Liver (tissue), 8 donors: ENCODE measurements at regions not wholly inside any gene's neighbourhood (a gene's known extent, or its start where the extent isn't known, plus 50 kb on each side); places are given as distances from the start of the nearest gene placed in this dataset.

Experiments
- DNase-seq: peaks from one replicate; pipeline ENCODE4 v3.0.0-alpha.2; 2017; ENCODE audit warnings: low spot score
- H3K27ac ChIP-seq, 2 donors: one replicate each; pipeline ENCODE4 v1.7.0; 2013; ENCODE audit warnings: inconsistent platforms in 2 of 2, low read length in 2 of 2, control low read depth in 1 of 2, low read depth in 1 of 2, mild to moderate bottlenecking in 1 of 2
- H3K27me3 ChIP-seq, 4 donors: one replicate each; pipeline versions ENCODE4 v1.6.1 to v1.7.0; 2013; ENCODE audit warnings: low read length in 3 of 4, inconsistent platforms in 1 of 4, mild to moderate bottlenecking in 1 of 4, moderate library complexity in 1 of 4; ENCODE audit not compliant: control insufficient read depth in 4 of 4, insufficient read depth in 4 of 4
- H3K36me3 ChIP-seq, 4 donors: one replicate each; pipeline versions ENCODE4 v1.6.1 to v1.7.0; 2013; ENCODE audit warnings: low read length in 3 of 4, mild to moderate bottlenecking in 3 of 4, low read depth in 1 of 4, moderate library complexity in 1 of 4; ENCODE audit not compliant: control insufficient read depth in 4 of 4, insufficient read depth in 3 of 4
- H3K4me1 ChIP-seq, 4 donors: one replicate each; pipeline versions ENCODE4 v1.6.1 to v1.7.0; 2013; ENCODE audit warnings: low read length in 3 of 4, mild to moderate bottlenecking in 3 of 4, moderate library complexity in 1 of 4; ENCODE audit not compliant: control insufficient read depth in 4 of 4, insufficient read depth in 4 of 4
- H3K4me3 ChIP-seq, 3 donors: one replicate each; pipeline versions ENCODE4 v1.6.1 to v1.7.0; 2013; ENCODE audit warnings: low read length in 3 of 3, control low read depth in 1 of 3, low read depth in 1 of 3, mild to moderate bottlenecking in 1 of 3
- H3K9ac ChIP-seq, 2 donors: one replicate each; pipeline ENCODE4 v1.7.0; 2013; ENCODE audit warnings: low read length in 2 of 2, mild to moderate bottlenecking in 2 of 2, moderate library complexity in 2 of 2, control low read depth in 1 of 2, low read depth in 1 of 2
- H3K9me3 ChIP-seq, 4 donors: one replicate each; pipeline versions ENCODE4 v1.6.1 to v1.7.0; 2013; ENCODE audit warnings: low read length in 3 of 4; ENCODE audit not compliant: control insufficient read depth in 4 of 4
- CTCF ChIP-seq: fragments of 150-350 bp; IDR thresholded peaks from 2 replicates; pipeline ENCODE4 v1.5.1; 2017; ENCODE audit warnings: improper control_type of control experiment, low read depth, low read length; ENCODE audit not compliant: missing input control
- EGR1 ChIP-seq, 2 donors: IDR thresholded peaks; 2 replicates each; pipeline ENCODE4 v1.6.1; 2016 to 2018; ENCODE audit warnings: antibody characterized with exemption in 2 of 2, low read depth in 2 of 2
- FOXA1 ChIP-seq: IDR thresholded peaks from 2 replicates; pipeline ENCODE4 v1.6.1; 2016; ENCODE audit warnings: antibody characterized with exemption
- GABPA ChIP-seq, 2 donors: IDR thresholded peaks in 1 of 2; conservative IDR thresholded peaks in 1 of 2; 2 replicates each; pipeline ENCODE4 v1.6.1; 2016; ENCODE audit warnings: antibody characterized with exemption in 2 of 2, mild to moderate bottlenecking in 1 of 2, moderate library complexity in 1 of 2
- HNF4A ChIP-seq, 2 donors: conservative IDR thresholded peaks; 2 replicates each; pipeline ENCODE4 v1.6.1; 2016; ENCODE audit warnings: antibody characterized with exemption in 2 of 2, mild to moderate bottlenecking in 2 of 2
- HNF4G ChIP-seq: IDR thresholded peaks from 2 replicates; pipeline ENCODE4 v1.6.1; 2016; ENCODE audit warnings: antibody characterized with exemption
- NR2F2 ChIP-seq: IDR thresholded peaks from 2 replicates; pipeline ENCODE4 v1.6.1; 2016; ENCODE audit warnings: antibody characterized with exemption
- RAD21 ChIP-seq, 2 donors: IDR thresholded peaks; 2 replicates each; pipeline ENCODE4 v1.6.1; 2016; ENCODE audit warnings: antibody characterized with exemption in 2 of 2, mild to moderate bottlenecking in 2 of 2
- REST ChIP-seq: IDR thresholded peaks from 2 replicates; pipeline ENCODE4 v1.6.1; 2016; ENCODE audit warnings: antibody characterized with exemption, mild to moderate bottlenecking
- RXRA ChIP-seq, 2 donors: IDR thresholded peaks; 2 replicates each; pipeline ENCODE4 v1.6.1; 2017 to 2018; ENCODE audit warnings: antibody characterized with exemption in 2 of 2, mild to moderate bottlenecking in 1 of 2
- SP1 ChIP-seq: IDR thresholded peaks from 2 replicates; pipeline ENCODE4 v1.6.1; 2018; ENCODE audit warnings: antibody characterized with exemption, mild to moderate bottlenecking
- TAF1 ChIP-seq: conservative IDR thresholded peaks from 2 replicates; pipeline ENCODE4 v1.6.1; 2016; ENCODE audit warnings: antibody characterized with exemption, mild to moderate bottlenecking
- YY1 ChIP-seq: IDR thresholded peaks from 2 replicates; pipeline ENCODE4 v1.6.1; 2016; ENCODE audit warnings: antibody characterized with exemption, mild to moderate bottlenecking
- ZBTB33 ChIP-seq: IDR thresholded peaks from 2 replicates; pipeline ENCODE4 v1.6.1; 2016; ENCODE audit warnings: antibody characterized with exemption
- WGBS: extraction: QIAGEN DNeasy Blood & Tissue Kit; methylation state at CpG from one replicate; pipeline ENCODE4 v1.1.7; 2013; 5-methylcytosine and 5-hydroxymethylcytosine counted together
- TF ChIP-seq, protein P1 (sequence below): IDR thresholded peaks from 2 replicates; pipeline ENCODE4 v1.6.1; 2016; ENCODE audit warnings: antibody characterized with exemption
- TF ChIP-seq, protein P2 (sequence below): IDR thresholded peaks from 2 replicates; pipeline ENCODE4 v1.6.1; 2016; ENCODE audit warnings: antibody characterized with exemption
- donor health status: healthy.
- donor health status: healthy.
- donor health status: healthy.
- donor health status: healthy.
- donor health status: healthy.

- TF ChIP-seq, protein P1, sequence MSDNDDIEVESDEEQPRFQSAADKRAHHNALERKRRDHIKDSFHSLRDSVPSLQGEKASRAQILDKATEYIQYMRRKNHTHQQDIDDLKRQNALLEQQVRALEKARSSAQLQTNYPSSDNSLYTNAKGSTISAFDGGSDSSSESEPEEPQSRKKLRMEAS, result no peak
- TF ChIP-seq, protein P2, sequence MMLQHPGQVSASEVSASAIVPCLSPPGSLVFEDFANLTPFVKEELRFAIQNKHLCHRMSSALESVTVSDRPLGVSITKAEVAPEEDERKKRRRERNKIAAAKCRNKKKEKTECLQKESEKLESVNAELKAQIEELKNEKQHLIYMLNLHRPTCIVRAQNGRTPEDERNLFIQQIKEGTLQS, result no peak
Measured at GRCh38 chr21:27813344-27813743, 846.5 kb upstream of the ADAMTS5 start (continued).

DNA sequence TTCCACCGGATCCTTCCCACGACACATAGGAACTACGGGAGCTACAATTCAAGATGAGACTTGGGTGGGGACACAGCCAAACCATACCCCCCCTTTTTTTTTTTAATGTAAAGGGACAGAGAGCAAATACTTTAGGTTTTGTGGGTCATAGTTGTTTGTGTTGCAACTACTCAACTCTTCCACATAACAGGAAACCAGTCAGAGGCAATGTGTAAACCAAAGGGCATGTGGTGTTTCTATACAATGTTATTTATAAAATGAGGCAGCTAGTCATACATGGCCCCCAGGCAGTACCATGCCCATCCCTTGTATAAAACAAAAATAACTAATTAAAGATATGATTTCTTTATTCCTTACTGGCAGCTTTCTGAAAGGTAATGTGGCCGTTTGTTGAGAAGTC is 845.4 kb upstream of the ADAMTS5 start:
- no peaks in the 10 kb centered on the region for H3K9me3 ChIP-seq
- H3K27me3 ChIP-seq, result no peaks in the 10 kb centered on the region
- no peaks in the 10 kb centered on the region for H3K36me3 ChIP-seq
- H3K4me3 ChIP-seq, result no peak overlapping the region
- no peak overlapping the region for H3K9ac ChIP-seq
- no peak for DNase-seq
- H3K27ac ChIP-seq, result no peak overlapping the region
- H3K4me1 ChIP-seq, result no peaks in the 10 kb centered on the region
- TF ChIP-seq GABPA (IDR thresholded peaks at IDR 0.05 in 1 of 2, conservative IDR thresholded peaks at IDR 0.05 in 1 of 2), result no peak
- no peak for TF ChIP-seq FOXA1
- no peak for TF ChIP-seq TAF1
- no peak for TF ChIP-seq EGR1 (IDR thresholded peaks at IDR 0.05; ENCODE audit: low read depth in 2 of 2)
- TF ChIP-seq HNF4A (conservative IDR thresholded peaks at IDR 0.05), result no peak
- no peak for TF ChIP-seq HNF4G
- TF ChIP-seq NR2F2, result no peak
- TF ChIP-seq, protein P1, result no peak
- no peak for TF ChIP-seq RXRA (IDR thresholded peaks at IDR 0.05)
- TF ChIP-seq YY1, result no peak
- no peak for TF ChIP-seq RAD21 (IDR thresholded peaks at IDR 0.05)
- TF ChIP-seq REST, result no peak
- no peak for TF ChIP-seq SP1
- TF ChIP-seq ZBTB33, result no peak
- TF ChIP-seq CTCF, result no peak
- WGBS, result 95% methylated on average over 4 of the region's 4 CpGs
